ENCODE measurements at regions not wholly inside any gene's neighbourhood (a gene's known extent, or its start where the extent isn't known, plus 50 kb on each side); places are given as distances from the start of the nearest gene placed in this dataset.

DNA sequence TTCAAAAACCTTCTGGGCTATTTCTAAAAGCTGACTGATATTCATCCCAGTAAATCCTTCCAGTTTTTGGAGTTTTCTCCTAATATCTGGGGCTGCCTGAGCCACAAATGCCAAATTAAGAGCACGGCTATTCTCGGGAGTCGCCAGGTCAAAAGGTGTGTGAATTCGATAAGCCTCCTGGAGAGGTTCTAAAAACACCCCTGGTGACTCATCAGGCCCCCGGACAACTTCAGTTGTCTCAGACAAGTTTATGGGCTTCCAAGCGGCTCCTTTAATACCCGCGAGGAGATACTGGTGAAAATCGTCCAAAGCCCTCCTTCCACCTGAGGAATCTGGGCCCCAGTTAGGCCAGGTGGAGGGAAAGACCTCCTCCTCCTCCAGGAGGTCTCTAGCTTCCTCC lies 677.1 kb downstream of the TMEM121 start:
- no peaks in the 10 kb centered on the region for H4K20me1 ChIP-seq (replicated peaks; ENCODE audit: insufficient read depth)
- peaks cover 4% of the 10 kb centered on the region for H3K27me3 Mint-ChIP-seq (ENCODE audit: insufficient read depth, low read depth, poor library complexity)
- H3K9me3 Mint-ChIP-seq = peaks cover 97% of the 10 kb centered on the region

More for the DNA sequence above, 677.1 kb downstream of the TMEM121 start:
- no peaks in the 10 kb centered on the region for H3K36me3 ChIP-seq (ENCODE audit: insufficient read depth)
- no peaks in the 10 kb centered on the region for H3K4me1 ChIP-seq (ENCODE audit: insufficient read depth)
- ATAC-seq (no peak), DNase-seq (ENCODE audit: low spot score) (no peak)
- H3K27ac ChIP-seq (ENCODE audit: low read depth) = no peak overlapping the region
- H3K4me3 ChIP-seq = no peak overlapping the region
- no peaks in the 10 kb centered on the region for H3K79me2 ChIP-seq (replicated peaks; ENCODE audit: insufficient read depth)
- TF ChIP-seq, protein P1, sequence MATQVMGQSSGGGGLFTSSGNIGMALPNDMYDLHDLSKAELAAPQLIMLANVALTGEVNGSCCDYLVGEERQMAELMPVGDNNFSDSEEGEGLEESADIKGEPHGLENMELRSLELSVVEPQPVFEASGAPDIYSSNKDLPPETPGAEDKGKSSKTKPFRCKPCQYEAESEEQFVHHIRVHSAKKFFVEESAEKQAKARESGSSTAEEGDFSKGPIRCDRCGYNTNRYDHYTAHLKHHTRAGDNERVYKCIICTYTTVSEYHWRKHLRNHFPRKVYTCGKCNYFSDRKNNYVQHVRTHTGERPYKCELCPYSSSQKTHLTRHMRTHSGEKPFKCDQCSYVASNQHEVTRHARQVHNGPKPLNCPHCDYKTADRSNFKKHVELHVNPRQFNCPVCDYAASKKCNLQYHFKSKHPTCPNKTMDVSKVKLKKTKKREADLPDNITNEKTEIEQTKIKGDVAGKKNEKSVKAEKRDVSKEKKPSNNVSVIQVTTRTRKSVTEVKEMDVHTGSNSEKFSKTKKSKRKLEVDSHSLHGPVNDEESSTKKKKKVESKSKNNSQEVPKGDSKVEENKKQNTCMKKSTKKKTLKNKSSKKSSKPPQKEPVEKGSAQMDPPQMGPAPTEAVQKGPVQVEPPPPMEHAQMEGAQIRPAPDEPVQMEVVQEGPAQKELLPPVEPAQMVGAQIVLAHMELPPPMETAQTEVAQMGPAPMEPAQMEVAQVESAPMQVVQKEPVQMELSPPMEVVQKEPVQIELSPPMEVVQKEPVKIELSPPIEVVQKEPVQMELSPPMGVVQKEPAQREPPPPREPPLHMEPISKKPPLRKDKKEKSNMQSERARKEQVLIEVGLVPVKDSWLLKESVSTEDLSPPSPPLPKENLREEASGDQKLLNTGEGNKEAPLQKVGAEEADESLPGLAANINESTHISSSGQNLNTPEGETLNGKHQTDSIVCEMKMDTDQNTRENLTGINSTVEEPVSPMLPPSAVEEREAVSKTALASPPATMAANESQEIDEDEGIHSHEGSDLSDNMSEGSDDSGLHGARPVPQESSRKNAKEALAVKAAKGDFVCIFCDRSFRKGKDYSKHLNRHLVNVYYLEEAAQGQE (IDR thresholded peaks at IDR 0.05; ENCODE audit: unreplicated experiment) = no peak
- TF ChIP-seq NANOG (IDR thresholded peaks at IDR 0.05; ENCODE audit: borderline replicate concordance) (no peak), ZNF114 (CRISPR knock-in tag; IDR thresholded peaks at IDR 0.05) (no peak), CREB1 (CRISPR knock-in tag; IDR thresholded peaks at IDR 0.05; ENCODE audit: low read depth) (no peak), EZH2 (IDR thresholded peaks at IDR 0.05; ENCODE audit: low read depth, unreplicated experiment) (no peak), JUNB (IDR thresholded peaks at IDR 0.05; ENCODE audit: unreplicated experiment) (no peak)
- TF ChIP-seq, protein P2, sequence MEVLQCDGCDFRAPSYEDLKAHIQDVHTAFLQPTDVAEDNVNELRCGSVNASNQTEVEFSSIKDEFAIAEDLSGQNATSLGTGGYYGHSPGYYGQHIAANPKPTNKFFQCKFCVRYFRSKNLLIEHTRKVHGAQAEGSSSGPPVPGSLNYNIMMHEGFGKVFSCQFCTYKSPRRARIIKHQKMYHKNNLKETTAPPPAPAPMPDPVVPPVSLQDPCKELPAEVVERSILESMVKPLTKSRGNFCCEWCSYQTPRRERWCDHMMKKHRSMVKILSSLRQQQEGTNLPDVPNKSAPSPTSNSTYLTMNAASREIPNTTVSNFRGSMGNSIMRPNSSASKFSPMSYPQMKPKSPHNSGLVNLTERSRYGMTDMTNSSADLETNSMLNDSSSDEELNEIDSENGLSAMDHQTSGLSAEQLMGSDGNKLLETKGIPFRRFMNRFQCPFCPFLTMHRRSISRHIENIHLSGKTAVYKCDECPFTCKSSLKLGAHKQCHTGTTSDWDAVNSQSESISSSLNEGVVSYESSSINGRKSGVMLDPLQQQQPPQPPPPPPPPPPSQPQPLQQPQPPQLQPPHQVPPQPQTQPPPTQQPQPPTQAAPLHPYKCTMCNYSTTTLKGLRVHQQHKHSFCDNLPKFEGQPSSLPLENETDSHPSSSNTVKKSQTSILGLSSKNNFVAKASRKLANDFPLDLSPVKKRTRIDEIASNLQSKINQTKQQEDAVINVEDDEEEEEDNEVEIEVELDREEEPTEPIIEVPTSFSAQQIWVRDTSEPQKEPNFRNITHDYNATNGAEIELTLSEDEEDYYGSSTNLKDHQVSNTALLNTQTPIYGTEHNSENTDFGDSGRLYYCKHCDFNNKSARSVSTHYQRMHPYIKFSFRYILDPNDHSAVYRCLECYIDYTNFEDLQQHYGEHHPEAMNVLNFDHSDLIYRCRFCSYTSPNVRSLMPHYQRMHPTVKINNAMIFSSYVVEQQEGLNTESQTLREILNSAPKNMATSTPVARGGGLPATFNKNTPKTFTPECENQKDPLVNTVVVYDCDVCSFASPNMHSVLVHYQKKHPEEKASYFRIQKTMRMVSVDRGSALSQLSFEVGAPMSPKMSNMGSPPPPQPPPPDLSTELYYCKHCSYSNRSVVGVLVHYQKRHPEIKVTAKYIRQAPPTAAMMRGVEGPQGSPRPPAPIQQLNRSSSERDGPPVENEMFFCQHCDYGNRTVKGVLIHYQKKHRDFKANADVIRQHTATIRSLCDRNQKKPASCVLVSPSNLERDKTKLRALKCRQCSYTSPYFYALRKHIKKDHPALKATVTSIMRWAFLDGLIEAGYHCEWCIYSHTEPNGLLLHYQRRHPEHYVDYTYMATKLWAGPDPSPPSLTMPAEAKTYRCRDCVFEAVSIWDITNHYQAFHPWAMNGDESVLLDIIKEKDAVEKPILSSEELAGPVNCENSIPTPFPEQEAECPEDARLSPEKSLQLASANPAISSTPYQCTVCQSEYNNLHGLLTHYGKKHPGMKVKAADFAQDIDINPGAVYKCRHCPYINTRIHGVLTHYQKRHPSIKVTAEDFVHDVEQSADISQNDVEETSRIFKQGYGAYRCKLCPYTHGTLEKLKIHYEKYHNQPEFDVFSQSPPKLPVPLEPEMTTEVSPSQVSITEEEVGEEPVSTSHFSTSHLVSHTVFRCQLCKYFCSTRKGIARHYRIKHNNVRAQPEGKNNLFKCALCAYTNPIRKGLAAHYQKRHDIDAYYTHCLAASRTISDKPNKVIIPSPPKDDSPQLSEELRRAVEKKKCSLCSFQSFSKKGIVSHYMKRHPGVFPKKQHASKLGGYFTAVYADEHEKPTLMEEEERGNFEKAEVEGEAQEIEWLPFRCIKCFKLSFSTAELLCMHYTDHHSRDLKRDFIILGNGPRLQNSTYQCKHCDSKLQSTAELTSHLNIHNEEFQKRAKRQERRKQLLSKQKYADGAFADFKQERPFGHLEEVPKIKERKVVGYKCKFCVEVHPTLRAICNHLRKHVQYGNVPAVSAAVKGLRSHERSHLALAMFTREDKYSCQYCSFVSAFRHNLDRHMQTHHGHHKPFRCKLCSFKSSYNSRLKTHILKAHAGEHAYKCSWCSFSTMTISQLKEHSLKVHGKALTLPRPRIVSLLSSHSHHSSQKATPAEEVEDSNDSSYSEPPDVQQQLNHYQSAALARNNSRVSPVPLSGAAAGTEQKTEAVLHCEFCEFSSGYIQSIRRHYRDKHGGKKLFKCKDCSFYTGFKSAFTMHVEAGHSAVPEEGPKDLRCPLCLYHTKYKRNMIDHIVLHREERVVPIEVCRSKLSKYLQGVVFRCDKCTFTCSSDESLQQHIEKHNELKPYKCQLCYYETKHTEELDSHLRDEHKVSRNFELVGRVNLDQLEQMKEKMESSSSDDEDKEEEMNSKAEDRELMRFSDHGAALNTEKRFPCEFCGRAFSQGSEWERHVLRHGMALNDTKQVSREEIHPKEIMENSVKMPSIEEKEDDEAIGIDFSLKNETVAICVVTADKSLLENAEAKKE (CRISPR knock-in tag; IDR thresholded peaks at IDR 0.05) = no peak
- TF ChIP-seq, protein P3, sequence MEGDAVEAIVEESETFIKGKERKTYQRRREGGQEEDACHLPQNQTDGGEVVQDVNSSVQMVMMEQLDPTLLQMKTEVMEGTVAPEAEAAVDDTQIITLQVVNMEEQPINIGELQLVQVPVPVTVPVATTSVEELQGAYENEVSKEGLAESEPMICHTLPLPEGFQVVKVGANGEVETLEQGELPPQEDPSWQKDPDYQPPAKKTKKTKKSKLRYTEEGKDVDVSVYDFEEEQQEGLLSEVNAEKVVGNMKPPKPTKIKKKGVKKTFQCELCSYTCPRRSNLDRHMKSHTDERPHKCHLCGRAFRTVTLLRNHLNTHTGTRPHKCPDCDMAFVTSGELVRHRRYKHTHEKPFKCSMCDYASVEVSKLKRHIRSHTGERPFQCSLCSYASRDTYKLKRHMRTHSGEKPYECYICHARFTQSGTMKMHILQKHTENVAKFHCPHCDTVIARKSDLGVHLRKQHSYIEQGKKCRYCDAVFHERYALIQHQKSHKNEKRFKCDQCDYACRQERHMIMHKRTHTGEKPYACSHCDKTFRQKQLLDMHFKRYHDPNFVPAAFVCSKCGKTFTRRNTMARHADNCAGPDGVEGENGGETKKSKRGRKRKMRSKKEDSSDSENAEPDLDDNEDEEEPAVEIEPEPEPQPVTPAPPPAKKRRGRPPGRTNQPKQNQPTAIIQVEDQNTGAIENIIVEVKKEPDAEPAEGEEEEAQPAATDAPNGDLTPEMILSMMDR (conservative IDR thresholded peaks at IDR 0.05; ENCODE audit: low read depth in 2 of 2) = no peak
- Mint-ChIP-seq H3K4me3 (no peak overlapping the region), H3K36me3 (ENCODE audit: low read depth) (peaks cover 58% of the 10 kb centered on the region), H3K4me1 (no peaks in the 10 kb centered on the region; the same call in 2 of the 3 replicates), H3K27ac (no peak overlapping the region)
- no peak overlapping the region for H3K4me2 ChIP-seq
- no peak overlapping the region for H2AFZ ChIP-seq
- H3K27me3 ChIP-seq (ENCODE audit: insufficient read depth) = no peaks in the 10 kb centered on the region
- no peaks in the 10 kb centered on the region for H3K9me2 ChIP-seq (ENCODE audit: insufficient read depth)
- no peaks in the 10 kb centered on the region for H3F3A ChIP-seq (replicated peaks; ENCODE audit: low read depth)
